AG04449 (cell line): ENCODE measurements at regions not wholly inside any gene's neighbourhood (a gene's known extent, or its start where the extent isn't known, plus 50 kb on each side); places are given as distances from the start of the nearest gene placed in this dataset.

Experiments
- CTCF ChIA-PET: fragments of 350-600 bp; formaldehyde crosslinking; extraction: SDS; loops from one replicate; lab custom pipeline; 2021; ENCODE audit warnings: antibody characterized with exemption; lab: Yijun Ruan, JAX
- POLR2A ChIA-PET: fragments of 400-600, 350-600 bp; formaldehyde crosslinking; extraction: SDS; loops from one replicate; lab custom pipeline; 2020; ENCODE audit warnings: antibody characterized with exemption, inconsistent platforms; lab: Yijun Ruan, JAX
- DNase-seq: peaks from one replicate; pipeline ENCODE4 v3.0.0-alpha.2; 2010; ENCODE audit warnings: low read depth, low spot score
- H3K4me3 ChIP-seq: 2 replicates; pipeline ENCODE4 v1.5.1; 2011; ENCODE audit warnings: low read depth, mild to moderate bottlenecking, control low read depth, low read length
- CTCF ChIP-seq: IDR thresholded peaks from one replicate; pipeline ENCODE4 v1.5.1; 2011; ENCODE audit warnings: mild to moderate bottlenecking, moderate library complexity, low read length, control low read depth, inconsistent platforms; ENCODE audit not compliant: insufficient read depth; ENCODE audit errors: missing control alignments

- H3K4me3 ChIP-seq, result no peak overlapping the region
- ChIA-PET POLR2A (no interaction called here), CTCF (no interaction called here)
- TF ChIP-seq CTCF, result no peak
- DNase-seq, result no peak
Measured at GRCh38 chr6:45786355-45786781, 229.3 kb downstream of the CLIC5 start.

DNA sequence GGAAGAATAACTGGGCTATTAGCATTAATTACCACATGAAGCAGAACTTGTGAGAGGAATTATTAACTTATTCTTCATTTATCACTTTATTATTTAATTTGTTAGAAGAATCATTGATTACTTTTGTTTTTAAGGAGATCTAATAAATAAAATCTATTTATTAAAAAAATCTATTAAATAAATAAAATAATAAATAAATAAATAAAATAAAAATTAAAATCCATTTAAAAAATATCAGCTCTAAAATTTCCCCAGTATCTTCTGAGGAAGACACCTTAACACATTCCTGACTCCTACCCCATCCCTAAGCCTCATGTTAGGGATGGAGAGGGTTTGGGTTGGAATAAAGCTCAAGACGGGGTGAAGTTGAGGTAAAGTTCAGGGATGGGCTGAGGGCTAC, 231.4 kb downstream of the CLIC5 start:
- ChIA-PET CTCF (interaction anchor here (0.7 to 2.8 kb wide), 4 partner anchors 12 to 139 kb away, joined by 3 to 8 read pairs (median 5); no protein-coding TSS in a partner anchor), POLR2A (no interaction called here)
- no peak for TF ChIP-seq CTCF
- no peak overlapping the region for H3K4me3 ChIP-seq
- DNase-seq, result no peak

GRCh38 chr6:45783716-45784115, 231.9 kb downstream of the CLIC5 start:
- no peak overlapping the region for H3K4me3 ChIP-seq
- CTCF ChIA-PET, result interaction anchor here (0.7 to 2.8 kb wide), 3 partner anchors 12 to 139 kb away, joined by 3 to 8 read pairs (median 7); no protein-coding TSS in a partner anchor
- no peak for TF ChIP-seq CTCF
- no peak for DNase-seq
- POLR2A ChIA-PET, result no interaction called here

DNA sequence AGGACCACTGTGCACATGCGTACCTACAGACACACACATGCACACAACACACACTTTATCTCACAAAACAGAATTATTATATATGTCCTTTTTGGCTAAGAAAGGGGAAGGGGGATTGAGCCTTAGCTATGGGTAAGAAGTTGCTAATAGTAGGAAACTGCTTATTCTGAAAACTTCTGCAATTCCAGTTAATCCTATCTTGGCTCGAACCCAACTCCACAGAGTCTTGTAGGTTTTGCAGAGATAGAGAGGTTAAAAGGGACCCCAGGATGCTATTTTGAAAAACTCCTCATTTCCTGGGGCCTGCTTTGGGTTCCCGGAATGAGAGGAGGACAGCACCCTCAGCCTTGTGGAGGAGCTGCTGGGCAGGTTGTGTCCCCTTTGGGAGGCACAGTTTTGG, 233.8 kb downstream of the CLIC5 start:
- H3K4me3 ChIP-seq, result no peak overlapping the region
- TF ChIP-seq CTCF, result no peak
- no peak for DNase-seq
- ChIA-PET POLR2A (no interaction called here), CTCF (no interaction called here)

GRCh38 chr6:45780523-45780922, 235.1 kb downstream of the CLIC5 start:
- no peak for DNase-seq
- H3K4me3 ChIP-seq, result no peak overlapping the region
- CTCF ChIA-PET, result interaction anchor here (1.4 kb wide), 1 partner anchor 10 kb away, joined by 7 read pairs; no protein-coding TSS in a partner anchor
- POLR2A ChIA-PET, result no interaction called here
- no peak for TF ChIP-seq CTCF

- no peak for DNase-seq
- POLR2A ChIA-PET, result no interaction called here
- CTCF ChIA-PET, result interaction anchor here (1.3 kb wide), 1 partner anchor 155 kb away, joined by 3 read pairs; no protein-coding TSS in a partner anchor
- H3K4me3 ChIP-seq, result no peak overlapping the region
- no peak for TF ChIP-seq CTCF
Measured at GRCh38 chr6:45775026-45775697, 240.5 kb downstream of the CLIC5 start.
